ENCODE measurements at regions not wholly inside any gene's neighbourhood (a gene's known extent, or its start where the extent isn't known, plus 50 kb on each side); places are given as distances from the start of the nearest gene placed in this dataset.

- TF ChIP-seq CTCF (IDR thresholded peaks at IDR 0.05; ENCODE audit: low read depth, low read length) = no peak
- TF ChIP-seq EZH2phosphoT487 (IDR thresholded peaks at IDR 0.05; ENCODE audit: low read depth) = no peak
Measured at GRCh38 chr1:56175211-56175610, 404.2 kb downstream of the PLPP3 start.

Measured in OCI-LY3 (cell line).